Trophoblast cell (in vitro differentiated cells and primary cell): ENCODE measurements at regions not wholly inside any gene's neighbourhood (a gene's known extent, or its start where the extent isn't known, plus 50 kb on each side); places are given as distances from the start of the nearest gene placed in this dataset.
A peak's percentile ranks its signal among the peaks of the same experiment; 100 is the strongest.

Experiments
- DNase-seq, 2 donors: peaks; one replicate each; pipeline ENCODE4 v3.0.0-alpha.2; 2016
- H2AFZ ChIP-seq: 2 replicates; pipeline ENCODE4 v1.6.1; 2013; ENCODE audit warnings: low read length, moderate library complexity, mild to moderate bottlenecking; ENCODE audit not compliant: insufficient read depth, poor library complexity
- H2AK5ac ChIP-seq: 2 replicates; pipeline ENCODE4 v1.6.1; 2013; ENCODE audit warnings: mild to moderate bottlenecking, low read length
- H2BK120ac ChIP-seq: 2 replicates; pipeline ENCODE4 v1.6.1; 2013; ENCODE audit warnings: low read length, mild to moderate bottlenecking, moderate library complexity; ENCODE audit not compliant: insufficient read depth, poor library complexity
- H2BK12ac ChIP-seq: 2 replicates; pipeline ENCODE4 v1.6.1; 2013; ENCODE audit warnings: mild to moderate bottlenecking, low read length, moderate library complexity
- H2BK5ac ChIP-seq: 2 replicates; pipeline ENCODE4 v1.6.1; 2013; ENCODE audit warnings: low read length, low read depth, moderate library complexity, mild to moderate bottlenecking; ENCODE audit not compliant: poor library complexity
- H3K14ac ChIP-seq: 2 replicates; pipeline ENCODE4 v1.6.1; 2013; ENCODE audit warnings: mild to moderate bottlenecking, low read length
- H3K18ac ChIP-seq: 2 replicates; pipeline ENCODE4 v1.6.1; 2013; ENCODE audit warnings: mild to moderate bottlenecking, low read length
- H3K23ac ChIP-seq: 2 replicates; pipeline ENCODE4 v1.6.1; 2013; ENCODE audit warnings: low read length
- H3K27ac ChIP-seq: 2 replicates; pipeline ENCODE4 v1.5.1; 2013; ENCODE audit warnings: low read depth, mild to moderate bottlenecking, inconsistent platforms, low read length, moderate library complexity
- H3K27me3 ChIP-seq: 2 replicates; pipeline ENCODE4 v1.6.1; 2013; ENCODE audit warnings: inconsistent platforms, mild to moderate bottlenecking, low read length, moderate library complexity; ENCODE audit not compliant: insufficient read depth
- H3K36me3 ChIP-seq, 2 experiments: 1 replicate in 1 of 2; 2 replicates in 1 of 2; pipeline ENCODE4 v1.6.1; 2013; ENCODE audit warnings: low read length in 2 of 2, mild to moderate bottlenecking in 2 of 2, moderate library complexity in 1 of 2; ENCODE audit not compliant: insufficient read depth in 2 of 2, control insufficient read depth in 1 of 2
- H3K4ac ChIP-seq: 2 replicates; pipeline ENCODE4 v1.6.1; 2013; ENCODE audit warnings: low read depth, mild to moderate bottlenecking, low read length, moderate library complexity
- H3K4me1 ChIP-seq, 2 experiments: 1 replicate in 1 of 2; 2 replicates in 1 of 2; pipeline ENCODE4 v1.6.1; 2013; ENCODE audit warnings: low read length in 2 of 2, mild to moderate bottlenecking in 2 of 2, moderate library complexity in 1 of 2; ENCODE audit not compliant: insufficient read depth in 2 of 2, control insufficient read depth in 1 of 2
- H3K4me2 ChIP-seq: 2 replicates; pipeline ENCODE4 v1.6.1; 2013; ENCODE audit warnings: inconsistent platforms, mild to moderate bottlenecking, low read length, moderate library complexity
- H3K4me3 ChIP-seq: 2 replicates; pipeline ENCODE4 v1.5.1; 2013; ENCODE audit warnings: mild to moderate bottlenecking, low read depth, low read length, inconsistent platforms
- H3K79me1 ChIP-seq: one replicate; pipeline ENCODE4 v1.6.1; 2013; ENCODE audit warnings: low read length
- H3K79me2 ChIP-seq: 2 replicates; pipeline ENCODE4 v1.6.1; 2013; ENCODE audit warnings: low read length, mild to moderate bottlenecking; ENCODE audit not compliant: control insufficient read depth, insufficient read depth, poor library complexity
- H3K9ac ChIP-seq: 2 replicates; pipeline ENCODE4 v1.6.1; 2013; ENCODE audit warnings: mild to moderate bottlenecking, low read length
- H3K9me3 ChIP-seq: 2 replicates; pipeline ENCODE4 v1.6.1; 2013; ENCODE audit warnings: low read depth, mild to moderate bottlenecking, control low read depth, inconsistent platforms, low read length; ENCODE audit not compliant: insufficient read depth
- H4K12ac ChIP-seq: 2 replicates; pipeline ENCODE4 v1.6.1; 2013; ENCODE audit warnings: low read depth, mild to moderate bottlenecking, low read length, moderate library complexity
- H4K8ac ChIP-seq: 2 replicates; pipeline ENCODE4 v1.6.1; 2013; ENCODE audit warnings: low read depth, mild to moderate bottlenecking, low read length, moderate library complexity
- H4K91ac ChIP-seq: one replicate; pipeline ENCODE4 v1.6.1; 2013; ENCODE audit warnings: low read depth, mild to moderate bottlenecking, low read length, moderate library complexity
- WGBS: extraction: QIAGEN DNeasy Blood & Tissue Kit; methylation state at CpG from one replicate; pipeline ENCODE4 v1.1.7; 2013; ENCODE audit warnings: missing lambda C conversion rate; ENCODE audit not compliant: insufficient read length, insufficient coverage; ENCODE audit errors: extremely low coverage; 5-methylcytosine and 5-hydroxymethylcytosine counted together

DNA sequence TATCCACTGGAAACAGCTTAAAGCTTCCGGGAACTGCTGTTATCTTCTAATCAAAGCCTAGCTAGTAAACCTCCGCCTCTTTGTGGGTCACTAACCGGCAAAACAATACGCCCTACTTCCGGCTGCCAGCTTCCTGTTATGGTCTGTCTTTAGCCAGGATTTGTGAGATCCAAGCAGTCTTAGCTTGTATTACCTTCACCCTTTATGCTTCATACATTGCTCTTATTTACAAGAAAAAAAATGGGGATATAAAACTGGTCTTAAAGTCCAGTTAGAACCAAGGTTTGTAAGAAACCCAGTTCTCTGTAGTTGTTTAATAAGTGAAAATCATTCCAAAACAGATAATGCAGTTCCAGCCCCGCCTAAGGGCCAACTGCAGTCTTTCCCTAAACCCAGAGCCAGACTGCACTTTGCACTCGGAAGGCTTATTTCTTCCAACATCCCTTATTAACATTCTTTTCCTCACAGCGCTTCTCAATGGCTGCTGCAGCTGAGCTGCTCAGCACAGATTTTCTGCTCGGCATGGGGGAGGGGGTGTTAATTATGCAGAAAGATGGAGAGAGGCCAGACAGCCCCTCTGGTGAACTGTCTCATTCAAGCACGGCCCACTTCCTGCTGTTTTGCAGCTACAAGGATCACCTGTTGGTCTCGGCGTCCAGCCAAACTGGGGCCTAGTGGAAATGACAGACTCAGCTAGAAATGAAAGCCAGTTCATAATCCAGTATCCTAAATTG, 368.4 kb downstream of the KLF12 start:
- H3K4me3 ChIP-seq: no peak overlapping the region
- H2BK120ac ChIP-seq: no peak overlapping the region
- H3K27ac ChIP-seq: no peak overlapping the region
- no peak overlapping the region for H4K12ac ChIP-seq
- no peak overlapping the region for H4K8ac ChIP-seq
- no peaks in the 10 kb centered on the region for H3K79me2 ChIP-seq
- no peak overlapping the region for H3K23ac ChIP-seq
- WGBS: no CpG with 5 or more reads among the region's 12 CpGs
- no peaks in the 10 kb centered on the region for H3K9me3 ChIP-seq
- no peaks in the 10 kb centered on the region for H3K36me3 ChIP-seq
- H3K79me1 ChIP-seq: no peaks in the 10 kb centered on the region
- H3K4me2 ChIP-seq: peak overlapping the region; percentile 43
- no peaks in the 10 kb centered on the region for H3K27me3 ChIP-seq
- no peak overlapping the region for H3K4ac ChIP-seq
- no peak overlapping the region for H2AK5ac ChIP-seq
- H3K9ac ChIP-seq: no peak overlapping the region
- no peak overlapping the region for H3K18ac ChIP-seq
- no peaks in the 10 kb centered on the region for H3K4me1 ChIP-seq
- H2BK5ac ChIP-seq: no peak overlapping the region
- H2AFZ ChIP-seq: no peak overlapping the region
- H3K14ac ChIP-seq: no peak overlapping the region
- no peak overlapping the region for H4K91ac ChIP-seq
- no peak overlapping the region for H2BK12ac ChIP-seq
- DNase-seq: no peak

DNA sequence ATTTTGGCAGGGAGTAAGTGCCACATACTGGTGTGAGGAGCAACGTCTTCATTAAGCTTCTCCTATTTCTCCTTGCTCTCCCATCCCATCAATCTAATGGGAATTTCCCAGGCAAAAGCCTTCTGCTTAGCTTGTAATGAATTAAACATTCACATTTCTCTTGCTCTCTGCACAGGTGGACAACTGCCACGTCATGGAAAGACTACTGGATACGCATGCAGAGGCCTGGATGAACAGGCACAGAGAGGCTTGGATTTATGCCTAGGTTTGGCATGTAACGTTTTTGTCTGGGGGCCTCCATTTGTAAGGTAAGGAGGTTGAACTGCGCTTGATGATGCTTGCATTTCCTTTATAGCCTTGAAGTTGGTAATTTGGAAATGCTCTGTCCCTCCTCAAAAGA, 374.8 kb downstream of the KLF12 start:
- Histone ChIP-seq H2BK5ac (no peak overlapping the region), H3K4ac (no peak overlapping the region), H4K12ac (no peak overlapping the region), H3K4me1 (no peaks in the 10 kb centered on the region), H4K8ac (no peak overlapping the region), H3K27me3 (no peaks in the 10 kb centered on the region), H4K91ac (no peak overlapping the region), H3K18ac (no peak overlapping the region), H2AK5ac (no peak overlapping the region), H2BK120ac (no peak overlapping the region), H3K23ac (no peak overlapping the region), H2AFZ (no peak overlapping the region), H3K14ac (no peak overlapping the region), H3K36me3 (no peaks in the 10 kb centered on the region), H3K27ac (no peak overlapping the region), H3K79me1 (no peaks in the 10 kb centered on the region), H3K9ac (no peak overlapping the region), H2BK12ac (no peak overlapping the region), H3K4me3 (no peak overlapping the region), H3K9me3 (no peaks in the 10 kb centered on the region), H3K79me2 (no peaks in the 10 kb centered on the region), H3K4me2 (no peak overlapping the region)
- WGBS: no CpG with 5 or more reads among the region's 5 CpGs
- no peak for DNase-seq

DNA sequence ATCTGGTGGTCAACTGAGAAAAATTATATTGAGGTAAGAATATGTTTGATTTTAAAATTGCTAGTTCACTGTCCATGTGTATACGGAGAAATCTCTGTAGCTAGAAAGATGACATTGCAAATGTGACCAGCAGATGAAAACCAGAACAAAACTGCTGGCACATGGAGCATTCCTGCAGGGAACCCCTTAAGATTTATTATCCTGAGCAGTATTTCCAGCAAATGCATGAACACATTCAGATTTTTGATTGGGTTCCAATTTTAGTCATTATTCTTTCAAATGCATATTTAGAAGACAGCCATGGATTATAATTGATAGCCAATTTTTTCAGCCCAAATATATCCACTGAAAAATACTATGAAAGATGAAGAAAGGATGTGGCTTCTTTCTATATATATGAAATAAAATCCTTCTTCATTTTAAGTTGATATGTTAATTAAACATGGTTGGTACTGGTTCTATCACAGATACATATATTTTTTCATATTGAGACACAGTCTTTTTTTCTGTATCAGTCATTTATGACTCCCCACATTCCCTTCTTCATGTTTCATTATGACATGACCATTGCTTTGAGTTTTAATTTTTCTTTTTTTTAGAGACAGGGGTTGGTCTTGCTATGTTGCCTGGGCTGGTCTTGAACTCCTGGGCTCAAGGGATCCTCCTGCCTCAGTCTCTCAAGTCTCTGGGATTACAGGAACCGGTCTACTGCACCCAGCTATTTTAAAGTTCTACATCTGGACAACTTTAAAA, 376.5 kb downstream of the KLF12 start:
- Histone ChIP-seq H2AK5ac (no peak overlapping the region), H3K14ac (no peak overlapping the region), H4K8ac (no peak overlapping the region), H3K9me3 (no peaks in the 10 kb centered on the region), H2AFZ (no peak overlapping the region), H4K91ac (no peak overlapping the region), H2BK12ac (no peak overlapping the region), H3K4me1 (no peaks in the 10 kb centered on the region), H2BK5ac (no peak overlapping the region), H2BK120ac (no peak overlapping the region), H3K36me3 (no peaks in the 10 kb centered on the region), H3K27me3 (no peaks in the 10 kb centered on the region), H3K79me2 (no peaks in the 10 kb centered on the region), H3K18ac (no peak overlapping the region), H3K27ac (no peak overlapping the region), H3K9ac (no peak overlapping the region), H3K23ac (no peak overlapping the region), H3K79me1 (no peaks in the 10 kb centered on the region), H3K4ac (no peak overlapping the region), H4K12ac (no peak overlapping the region), H3K4me3 (no peak overlapping the region), H3K4me2 (no peak overlapping the region)
- no peak for DNase-seq
- WGBS: no CpG with 5 or more reads among the region's 2 CpGs

DNA sequence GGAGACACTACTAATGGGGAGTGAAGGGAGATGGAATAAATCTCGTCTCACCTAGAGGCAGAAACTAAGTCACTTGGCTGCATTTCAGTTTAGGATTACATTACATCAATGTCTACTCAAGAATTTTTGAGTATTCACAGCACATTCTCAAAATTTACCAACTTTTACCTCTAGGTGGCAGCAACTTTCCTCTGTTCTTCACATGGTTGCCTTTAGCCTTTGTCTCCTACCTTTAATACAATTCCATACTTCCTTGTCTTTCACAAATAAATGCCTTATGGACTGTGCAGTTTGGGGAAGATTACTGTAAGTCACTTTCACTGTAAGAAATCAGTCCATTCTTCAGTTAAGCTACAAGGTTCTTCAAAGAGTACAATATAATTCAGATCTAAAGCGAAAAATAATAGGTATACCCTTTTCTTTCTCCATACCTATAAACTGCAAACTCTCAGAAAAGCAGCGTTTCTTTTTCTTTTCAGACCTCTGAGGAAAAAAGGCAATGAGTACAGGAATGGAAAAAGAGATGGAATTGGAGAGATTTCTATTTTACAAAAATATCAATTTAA, 379.4 kb downstream of the KLF12 start:
- no peak overlapping the region for H3K9ac ChIP-seq
- no peaks in the 10 kb centered on the region for H3K4me1 ChIP-seq
- peak; percentile 40 to 95 for DNase-seq
- no peak overlapping the region for H4K8ac ChIP-seq
- no peak overlapping the region for H2AFZ ChIP-seq
- H2BK12ac ChIP-seq: no peak overlapping the region
- no peaks in the 10 kb centered on the region for H3K36me3 ChIP-seq
- no peak overlapping the region for H4K91ac ChIP-seq
- H4K12ac ChIP-seq: no peak overlapping the region
- H3K79me2 ChIP-seq: no peaks in the 10 kb centered on the region
- H3K23ac ChIP-seq: no peak overlapping the region
- no peaks in the 10 kb centered on the region for H3K27me3 ChIP-seq
- no peaks in the 10 kb centered on the region for H3K9me3 ChIP-seq
- no CpG with 5 or more reads among the region's 3 CpGs for WGBS
- H2AK5ac ChIP-seq: no peak overlapping the region
- no peak overlapping the region for H3K18ac ChIP-seq
- H3K27ac ChIP-seq: no peak overlapping the region
- no peak overlapping the region for H3K14ac ChIP-seq
- no peak overlapping the region for H3K4me3 ChIP-seq
- H2BK120ac ChIP-seq: no peak overlapping the region
- H3K79me1 ChIP-seq: no peaks in the 10 kb centered on the region
- H3K4ac ChIP-seq: no peak overlapping the region
- no peak overlapping the region for H2BK5ac ChIP-seq
- no peak overlapping the region for H3K4me2 ChIP-seq
